ENCODE measurements at regions not wholly inside any gene's neighbourhood (a gene's known extent, or its start where the extent isn't known, plus 50 kb on each side); places are given as distances from the start of the nearest gene placed in this dataset.
"Not testable (repeated sequence)": the region's sequence is repeated elsewhere in the genome, so short reads cannot be mapped to it uniquely, and the experiment has no call there.

DNA sequence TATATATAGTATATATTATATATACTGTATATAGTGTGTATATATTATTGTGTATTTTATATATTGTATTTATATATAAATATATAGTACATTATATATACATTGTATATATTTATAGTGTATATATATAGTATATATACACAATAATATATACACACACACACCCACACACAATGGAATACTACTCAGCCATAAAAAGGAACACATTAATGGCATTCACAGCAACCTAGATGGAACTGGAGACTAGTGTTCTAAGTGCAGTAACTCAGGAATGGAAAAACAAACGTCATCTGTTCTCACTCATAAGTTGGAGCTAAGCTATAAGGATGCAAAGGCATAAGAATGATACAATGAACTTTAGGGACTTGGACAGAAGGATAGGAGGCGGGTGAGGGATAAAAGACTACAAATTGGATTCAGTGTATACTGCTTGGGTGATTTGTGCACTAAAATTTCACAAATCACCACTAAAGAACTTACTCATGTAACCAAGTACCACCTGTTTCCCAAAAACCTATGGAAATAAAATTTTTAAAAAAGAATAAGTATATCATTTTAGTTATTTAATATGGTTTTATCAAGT, 201.9 kb upstream of the CDH11 start:
- no peak for DNase-seq (ENCODE audit: low spot score)

DNA sequence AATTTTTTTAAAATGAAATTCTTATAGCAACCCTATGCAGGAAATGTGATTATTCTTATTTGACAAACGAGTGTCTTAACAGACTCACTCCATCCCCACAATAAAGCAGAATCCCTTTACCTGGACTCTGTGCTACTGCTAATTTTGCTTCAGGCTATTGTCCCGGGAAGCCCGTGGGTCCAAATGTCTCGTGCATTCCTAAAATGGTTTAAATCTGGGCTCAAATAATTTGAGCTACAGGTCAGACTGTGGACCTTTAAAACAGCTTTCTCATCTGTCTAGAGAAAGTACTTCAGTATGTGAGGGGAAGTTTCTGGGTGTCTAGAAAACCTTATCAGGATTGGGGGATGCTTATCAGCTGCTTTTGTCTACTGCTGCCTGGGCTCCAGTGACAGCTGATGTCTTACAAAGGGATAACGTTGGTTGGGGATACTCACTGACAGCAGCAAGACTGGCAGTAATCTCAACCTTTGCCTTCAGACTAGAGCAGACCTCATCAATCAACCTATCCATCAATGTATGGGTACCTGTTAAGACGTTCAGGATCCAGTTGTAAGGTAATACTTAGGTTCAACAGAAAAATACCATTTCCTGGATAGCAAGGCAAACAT, 197.9 kb upstream of the CDH11 start:
- no peak for DNase-seq (ENCODE audit: low spot score)

DNA sequence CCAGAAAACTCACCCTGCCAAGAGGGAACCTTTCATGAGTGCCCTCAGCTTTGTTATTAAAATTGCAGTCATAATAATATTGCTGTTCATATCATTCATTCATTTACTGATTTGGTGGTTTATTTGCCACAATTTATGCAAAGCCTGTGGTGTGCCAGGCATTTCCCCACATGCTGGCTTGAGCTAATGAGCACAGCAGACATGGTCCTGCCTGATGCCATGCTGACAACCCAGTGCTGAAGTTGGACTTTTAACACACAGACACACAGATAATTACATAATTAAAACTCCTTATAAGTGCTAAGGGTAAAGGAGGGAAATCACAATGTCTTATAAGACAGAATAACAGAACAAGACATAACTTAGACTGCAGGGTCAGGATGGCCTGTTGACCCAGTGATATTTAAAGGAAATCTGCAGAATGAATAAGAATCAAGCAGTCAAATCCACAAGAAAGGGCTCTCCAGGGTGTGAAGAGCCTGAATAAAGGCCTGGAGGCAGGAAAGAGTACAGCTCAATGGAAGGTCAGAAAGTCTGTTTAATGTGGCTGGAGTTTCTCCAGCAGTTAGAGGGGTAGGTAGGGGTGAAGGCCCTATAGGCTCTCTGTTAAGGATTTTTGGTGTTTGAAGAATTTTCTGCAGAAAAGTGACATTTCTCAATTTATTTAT, 196.9 kb upstream of the CDH11 start:
- DNase-seq (ENCODE audit: low spot score), result no peak

DNA sequence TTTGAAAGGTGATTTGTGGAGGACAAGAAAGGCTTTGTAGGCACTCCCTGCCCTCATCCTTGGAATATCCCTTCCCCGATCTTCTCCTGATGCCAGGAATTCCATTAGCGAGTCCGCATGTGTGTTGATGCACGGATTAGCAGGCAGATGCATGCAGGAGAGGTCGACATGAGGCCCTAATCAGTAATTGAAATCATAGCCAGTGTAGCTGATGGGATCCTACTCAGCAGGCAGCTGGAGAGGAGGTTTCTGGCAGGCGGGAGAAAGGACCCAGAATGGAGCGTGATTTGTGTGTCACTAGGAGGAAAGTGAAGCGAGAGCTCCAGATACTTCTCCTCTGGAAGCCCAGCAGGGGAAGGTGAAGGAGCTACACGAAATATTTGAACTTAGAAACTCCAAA, 196.3 kb upstream of the CDH11 start:
- no peak for DNase-seq (ENCODE audit: low spot score)

DNA sequence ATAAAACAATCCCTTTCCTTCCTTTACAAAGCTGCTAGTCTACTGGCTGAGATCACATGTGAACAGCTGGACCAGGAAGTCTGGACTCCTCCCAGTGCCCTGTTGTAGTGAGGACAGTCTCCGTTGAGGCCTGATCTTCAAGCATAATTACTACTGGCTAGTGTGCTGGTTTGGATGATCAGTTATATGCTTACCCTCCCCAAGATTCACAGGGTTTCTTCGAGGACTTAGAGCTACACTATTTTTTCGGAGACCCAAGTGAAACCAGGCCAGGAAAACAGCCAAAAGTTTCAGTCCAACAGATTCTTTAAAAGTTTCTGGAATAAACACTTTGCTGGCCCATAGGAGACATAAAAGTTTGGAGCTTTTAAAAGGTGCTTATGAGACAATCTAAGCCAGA, 194.9 kb upstream of the CDH11 start:
- no peak for DNase-seq (ENCODE audit: low spot score)

DNA sequence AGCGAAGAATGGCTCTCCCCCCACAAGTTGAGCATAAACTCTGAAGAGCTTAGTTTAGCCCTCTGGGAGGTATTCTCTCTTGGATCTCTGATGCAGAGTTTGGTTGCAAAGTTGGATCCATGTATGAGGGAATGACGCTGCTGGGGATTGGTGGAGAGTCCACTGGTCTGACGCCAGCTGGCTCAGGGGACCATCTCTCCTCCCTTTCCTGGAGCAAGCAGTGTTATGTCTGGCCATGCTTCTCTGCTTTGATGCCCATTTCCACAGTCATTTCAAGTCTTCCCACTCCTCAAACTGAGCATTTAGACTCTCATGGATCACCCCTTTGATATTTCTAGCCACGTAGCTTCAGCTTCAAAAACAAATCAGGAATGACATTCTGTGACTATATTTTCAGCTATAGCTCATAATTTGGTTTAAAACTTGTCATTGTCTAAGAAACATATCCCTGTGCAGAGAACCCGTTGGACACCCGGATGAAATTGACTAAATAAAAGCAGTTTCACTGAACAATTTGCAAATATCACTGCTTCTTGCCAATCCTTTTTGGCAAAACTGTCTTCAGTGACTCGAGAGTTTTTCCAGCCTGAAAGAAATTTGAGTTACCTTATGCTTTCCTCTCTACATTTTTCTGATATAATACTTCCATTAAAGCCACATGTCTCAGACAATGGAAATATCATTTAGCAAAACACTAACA, 193.4 kb upstream of the CDH11 start:
- no peak for DNase-seq (ENCODE audit: low spot score)

DNA sequence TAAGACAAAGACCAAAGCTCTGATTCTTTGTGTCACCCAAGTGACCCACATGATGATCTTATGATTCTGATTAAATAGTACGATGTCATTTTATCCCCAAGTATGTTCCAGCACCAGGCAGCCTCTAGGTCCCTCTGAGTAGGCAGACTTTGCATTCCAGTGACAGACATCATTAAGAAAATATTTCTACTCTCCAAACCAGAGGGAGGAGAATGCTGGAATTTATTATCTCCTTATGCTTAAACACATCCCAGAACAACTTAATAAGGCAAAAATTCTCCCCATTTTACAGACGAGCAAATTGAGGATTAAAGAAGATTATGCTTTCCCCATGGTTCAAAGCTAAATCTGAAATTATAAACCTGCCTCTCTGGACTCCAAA, 192.8 kb upstream of the CDH11 start:
- no peak for DNase-seq (ENCODE audit: low spot score)

DNA sequence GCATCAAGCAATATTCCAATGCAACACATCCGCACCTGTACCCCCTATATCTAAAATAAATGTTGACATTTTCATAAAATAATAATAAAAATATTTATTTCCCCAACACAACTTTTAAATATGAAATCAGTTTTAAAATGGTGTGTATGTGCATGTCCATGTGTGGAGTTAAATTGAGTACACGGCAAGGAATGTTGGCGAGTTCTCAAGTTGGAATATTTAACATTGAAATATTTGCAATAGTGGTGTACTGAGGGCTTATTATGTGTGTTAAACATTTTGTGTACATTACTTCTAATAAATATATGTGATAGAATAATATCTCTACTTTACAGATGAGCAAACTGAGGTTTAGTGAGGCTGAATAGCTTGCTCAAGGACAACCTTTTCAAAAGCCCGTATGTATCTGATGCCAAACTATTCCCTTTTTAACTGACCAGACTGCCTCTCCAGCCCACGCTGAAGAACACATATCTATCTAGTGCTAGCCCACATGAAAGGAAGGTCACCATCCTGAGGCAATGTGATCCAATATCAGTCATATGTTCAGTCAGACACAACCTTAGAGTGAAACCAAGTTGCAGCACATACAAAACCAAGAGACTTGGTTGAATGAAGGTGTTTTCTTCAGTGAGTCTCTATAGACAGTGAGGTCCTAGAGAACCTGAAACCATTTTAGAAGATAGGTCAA, 192.2 kb upstream of the CDH11 start:
- DNase-seq (ENCODE audit: low spot score), result no peak

DNA sequence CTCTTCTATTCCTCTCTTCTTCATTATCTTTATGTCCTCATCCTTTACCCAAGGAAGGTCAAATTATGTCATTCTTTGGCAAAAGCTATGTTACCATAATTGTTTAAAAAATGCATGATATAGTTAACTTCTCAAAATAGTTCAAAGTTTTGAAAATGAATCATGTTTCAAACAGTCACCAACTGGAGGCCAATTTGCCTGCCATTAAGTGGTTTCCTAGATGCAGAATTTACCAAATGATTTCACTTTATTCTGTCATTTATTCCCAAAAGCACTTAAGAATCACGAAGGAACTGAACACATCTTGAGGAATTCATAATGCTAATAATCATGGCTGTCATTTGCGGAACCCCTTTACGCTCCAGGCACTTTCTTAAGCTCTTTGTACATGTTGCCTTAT, 190.9 kb upstream of the CDH11 start:
- DNase-seq (ENCODE audit: low spot score), result peak; percentile 39

DNA sequence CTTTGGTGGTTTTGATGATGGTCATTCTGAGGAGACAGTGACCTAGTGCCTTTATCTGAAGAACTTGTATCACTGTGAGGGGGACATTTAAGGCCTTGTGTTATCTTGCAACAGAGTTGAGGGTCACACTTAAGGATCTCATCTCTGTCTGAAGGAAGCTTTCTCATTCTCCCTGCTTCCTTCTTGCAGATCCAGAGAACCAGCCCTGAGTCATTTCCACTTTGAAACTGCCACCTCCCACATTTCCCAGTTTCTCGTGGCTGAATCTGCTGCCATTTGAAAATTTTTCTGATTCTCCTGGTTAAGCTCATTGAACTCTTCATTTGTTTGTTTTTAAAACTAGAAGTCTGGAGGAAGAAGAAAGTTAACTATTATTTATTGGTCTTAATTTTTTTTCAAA, 190.2 kb upstream of the CDH11 start:
- DNase-seq (ENCODE audit: low spot score), result peak; percentile 27

DNA sequence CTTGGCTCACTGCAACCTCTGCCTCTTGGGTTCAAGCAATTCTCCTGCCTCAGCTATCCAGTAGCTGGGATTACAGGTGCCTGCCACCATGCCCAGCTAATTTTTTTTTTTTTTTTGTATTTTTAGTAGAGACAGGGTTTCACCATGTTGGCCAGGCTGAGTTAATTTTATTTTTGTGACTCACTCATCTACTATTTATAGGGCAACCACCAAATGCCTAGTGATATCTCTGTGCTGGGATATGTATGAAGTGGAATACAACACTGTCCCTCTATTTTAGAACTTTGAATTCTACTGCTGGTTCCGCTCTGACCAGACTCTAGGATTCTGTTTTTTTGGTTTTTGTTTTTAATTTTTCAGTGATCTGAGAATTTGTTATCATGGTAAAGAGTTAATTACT, 188.6 kb upstream of the CDH11 start:
- not testable (repeated sequence) for DNase-seq (ENCODE audit: low spot score)

DNA sequence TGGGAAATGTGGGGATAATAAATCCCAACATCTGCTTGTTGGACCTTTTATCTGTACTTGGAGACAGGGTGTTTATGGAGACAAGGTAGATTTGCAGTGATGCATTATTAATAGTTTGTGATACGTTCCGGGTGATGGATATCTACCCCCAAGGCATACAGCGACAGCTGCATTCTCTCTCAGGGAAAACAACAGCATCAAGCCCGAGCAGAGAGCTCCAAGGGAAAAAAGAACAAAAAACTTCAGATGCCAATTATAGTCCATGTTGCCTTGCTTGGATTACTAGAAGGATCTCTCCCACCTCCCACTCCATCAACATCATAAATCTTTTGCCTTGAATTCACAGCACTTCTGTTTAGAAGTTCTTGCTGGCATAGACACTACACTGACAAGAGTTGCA, 187.5 kb upstream of the CDH11 start:
- no peak for DNase-seq (ENCODE audit: low spot score)

DNA sequence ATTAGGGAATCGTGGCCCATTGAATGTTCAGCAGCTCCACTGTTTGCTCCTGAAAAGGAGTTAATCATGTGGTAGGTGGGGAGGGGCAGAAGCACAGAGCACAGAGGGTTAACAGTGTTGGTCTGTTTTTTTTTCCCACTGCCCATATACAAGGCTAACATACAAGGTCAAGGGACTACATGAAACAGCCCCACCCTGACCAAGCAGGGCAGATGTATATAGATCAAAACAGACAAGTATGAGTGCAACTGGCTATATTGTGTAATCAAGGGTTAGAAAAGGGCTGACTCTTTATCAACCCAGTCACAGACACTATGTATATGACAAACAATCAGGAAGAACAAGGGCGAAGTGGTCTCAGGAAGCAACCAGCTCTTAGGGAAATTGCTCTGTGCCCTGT, 186.6 kb upstream of the CDH11 start:
- DNase-seq (ENCODE audit: low spot score), result no peak

DNA sequence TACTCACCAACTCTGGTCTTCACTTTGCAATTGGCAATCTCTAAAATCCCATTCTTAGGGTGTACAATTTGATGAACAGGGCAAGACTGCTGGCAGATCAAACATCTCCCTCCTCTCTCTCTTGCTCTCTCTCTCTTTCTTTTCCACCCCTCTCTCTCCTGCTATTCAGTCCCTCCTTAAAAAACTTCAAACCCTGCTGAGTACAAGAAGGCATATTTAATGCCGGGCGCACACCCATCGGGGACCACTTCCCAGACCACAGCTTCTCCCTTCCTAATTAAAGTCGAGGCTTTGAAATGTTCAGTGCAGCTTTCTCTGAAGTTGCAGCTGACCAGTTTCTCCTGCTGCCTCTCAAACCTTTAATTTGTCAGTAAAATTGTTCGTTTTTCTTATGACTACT, 185.4 kb upstream of the CDH11 start:
- no peak for DNase-seq (ENCODE audit: low spot score)

DNA sequence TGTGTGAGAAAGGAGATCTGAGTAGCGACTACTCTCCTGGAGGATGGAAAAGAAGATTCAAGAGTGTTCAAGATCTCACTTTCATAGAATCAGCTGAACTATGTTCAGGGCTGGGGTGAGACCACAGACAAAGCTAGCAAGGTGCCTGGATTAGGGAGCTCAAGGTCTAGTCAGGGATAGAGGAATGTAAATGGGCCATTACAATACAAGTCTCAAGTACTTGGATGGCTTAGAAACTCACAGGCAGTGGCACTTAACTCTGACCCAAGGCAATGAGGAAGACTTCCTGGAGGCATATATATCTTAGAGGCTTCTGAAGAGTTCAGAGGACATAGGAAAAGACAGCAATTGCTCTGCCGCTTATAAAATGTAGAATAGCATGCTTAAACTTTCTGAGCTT, 184.9 kb upstream of the CDH11 start:
- no peak for DNase-seq (ENCODE audit: low spot score)

DNA sequence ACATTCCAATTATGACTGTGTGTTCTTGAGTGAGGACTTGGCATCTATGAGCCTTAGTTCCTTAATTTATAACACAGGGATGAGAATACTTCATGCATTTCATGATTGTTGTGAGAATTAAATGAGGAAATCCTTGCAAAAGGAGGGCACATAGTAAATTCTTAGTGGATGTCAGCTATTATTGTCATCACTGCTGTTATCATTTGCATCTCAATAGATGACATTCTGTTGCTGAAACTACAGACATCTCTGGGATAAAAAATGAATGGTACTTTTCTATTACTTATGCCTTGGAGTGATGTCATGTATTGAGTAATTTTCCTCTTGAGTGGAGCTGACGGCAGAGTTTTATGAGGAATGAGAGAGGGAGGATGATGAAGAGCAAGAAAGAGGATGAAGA, 184.4 kb upstream of the CDH11 start:
- no peak for DNase-seq (ENCODE audit: low spot score)

DNA sequence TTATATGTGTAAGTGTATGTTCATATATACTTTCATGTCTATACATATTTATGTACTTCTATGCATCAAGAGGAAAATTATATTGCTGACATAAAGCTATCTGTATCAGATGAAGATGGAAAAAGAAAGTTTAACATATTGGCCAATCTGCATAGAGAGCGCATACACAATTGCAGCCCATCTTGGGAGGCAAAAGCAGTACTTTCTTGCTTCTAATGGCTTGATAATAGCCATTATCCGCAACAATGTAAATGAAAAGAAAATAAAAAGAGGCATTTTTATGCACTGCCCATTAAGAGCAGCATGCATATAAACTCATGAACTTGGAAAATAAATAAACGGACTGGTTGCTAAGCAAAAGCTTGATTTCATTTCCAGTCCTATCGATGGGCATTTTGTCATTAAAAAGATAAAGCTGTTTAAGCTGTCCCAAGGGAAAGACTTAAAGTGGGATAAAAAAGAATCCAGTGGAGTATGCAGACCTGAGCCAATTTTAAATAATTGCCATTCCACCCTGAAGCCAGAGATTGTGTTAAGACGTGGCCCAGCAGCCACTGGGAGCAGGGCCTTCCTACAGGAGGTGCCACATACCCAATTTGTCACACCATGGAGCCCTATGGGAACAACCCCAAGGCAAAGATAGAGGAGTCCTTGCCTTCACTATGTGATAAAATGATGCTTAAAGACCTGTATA, 183.6 kb upstream of the CDH11 start:
- DNase-seq (ENCODE audit: low spot score), result peak; percentile 75

DNA sequence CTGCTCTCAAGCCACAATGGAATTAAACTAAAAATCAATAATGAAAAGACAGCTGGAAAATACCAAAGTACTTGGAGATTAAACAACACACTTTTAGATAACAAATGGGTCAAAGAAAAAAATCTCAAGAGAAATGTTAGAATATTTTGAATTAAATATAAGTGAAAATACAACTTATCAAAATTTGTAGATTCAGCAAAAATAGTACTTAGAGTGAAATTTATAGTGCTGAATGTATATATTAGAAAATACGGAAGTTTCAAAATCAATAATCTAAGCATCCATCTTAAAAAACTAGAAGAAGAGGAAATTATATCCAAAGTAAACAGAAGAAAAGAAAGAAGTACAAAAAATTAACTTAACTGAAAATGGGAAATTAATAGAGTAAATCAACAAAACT, 179.2 kb upstream of the CDH11 start:
- DNase-seq (ENCODE audit: low spot score), result no peak

DNA sequence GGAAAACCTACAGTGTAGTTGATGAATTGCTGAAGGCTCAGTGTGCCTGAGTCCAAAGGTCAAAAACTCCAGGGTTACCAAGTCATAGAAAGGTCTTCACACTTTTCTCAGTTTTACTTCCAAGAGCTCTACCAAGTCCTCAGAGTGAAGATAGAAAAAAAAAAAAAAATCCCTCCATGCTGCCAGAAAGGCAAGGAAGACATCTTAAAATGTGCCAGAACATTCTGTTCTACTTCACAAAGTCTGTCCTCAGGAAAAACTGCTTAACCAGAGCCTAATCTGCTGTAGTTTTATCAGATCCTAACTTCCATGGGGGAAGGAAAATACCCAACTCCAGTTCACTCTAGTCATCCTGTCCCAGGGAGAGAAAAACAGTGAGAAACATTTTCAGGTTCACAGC, 175.6 kb upstream of the CDH11 start:
- peak; percentile 45 for DNase-seq (ENCODE audit: low spot score)

DNA sequence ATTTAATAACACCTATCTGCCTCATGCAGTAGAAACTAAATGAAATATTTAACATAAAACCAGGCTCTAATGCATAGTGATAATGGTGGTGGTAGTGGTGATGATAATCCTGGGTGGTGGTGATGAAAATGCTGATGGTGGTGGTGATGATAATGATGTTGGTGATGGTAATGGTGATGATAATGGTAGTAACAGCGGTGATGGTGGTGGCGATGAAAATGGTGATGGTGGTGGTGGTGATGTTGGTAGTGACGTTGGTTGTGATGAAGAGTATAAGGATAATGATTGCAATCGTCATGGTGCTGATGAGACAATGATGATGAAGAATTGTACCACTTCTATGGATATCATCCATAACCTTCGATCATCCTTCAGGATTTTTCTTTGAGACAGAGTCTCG, 173.7 kb upstream of the CDH11 start:
- no peak for DNase-seq (ENCODE audit: low spot score)

DNA sequence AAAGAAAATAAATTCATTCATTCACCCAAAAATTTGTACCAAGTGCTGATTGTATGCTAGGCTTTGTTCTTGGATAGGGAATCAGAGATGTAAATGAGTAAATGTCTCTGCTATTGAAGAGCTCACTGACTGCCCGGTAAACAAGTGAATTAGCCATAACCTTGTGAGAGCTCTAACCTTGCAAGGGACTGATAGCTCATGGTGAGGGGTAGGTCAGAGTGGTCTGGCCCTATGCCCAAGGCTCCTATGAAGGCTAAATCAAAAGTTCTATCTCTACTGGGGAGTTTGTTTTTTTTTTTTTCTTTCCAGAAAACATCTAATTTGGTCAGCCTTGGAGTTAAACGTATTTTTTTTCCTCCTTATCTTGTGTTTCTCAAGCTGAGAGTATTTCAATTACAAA, 172.8 kb upstream of the CDH11 start:
- no peak for DNase-seq (ENCODE audit: low spot score)

DNA sequence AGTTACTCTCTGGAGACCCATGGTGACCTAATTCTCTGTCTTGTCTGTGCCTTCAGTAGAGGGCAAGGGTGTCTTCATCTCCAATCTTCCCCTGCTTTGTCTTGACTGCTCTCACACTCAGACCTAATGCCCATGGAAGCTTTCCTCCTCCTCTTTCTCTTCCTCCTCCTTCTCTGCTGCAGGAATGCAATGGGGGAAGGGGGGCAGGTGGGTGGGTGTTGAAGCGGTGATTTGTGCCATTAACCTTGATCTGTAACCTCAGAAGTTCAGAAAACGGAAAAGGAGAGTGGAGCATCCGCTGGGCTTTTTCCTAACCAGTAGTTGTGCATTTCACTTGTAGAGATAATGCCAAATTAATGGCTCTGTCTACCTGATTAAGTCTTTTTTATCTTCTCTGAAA, 172.3 kb upstream of the CDH11 start:
- DNase-seq (ENCODE audit: low spot score), result no peak

Measured in umbilical cord (tissue), 1 donor.